GM21825 (cell line): ENCODE measurements at regions not wholly inside any gene's neighbourhood (a gene's known extent, or its start where the extent isn't known, plus 50 kb on each side); places are given as distances from the start of the nearest gene placed in this dataset.

Source experiments
- ATAC-seq: cut with Tn5 transposase; IDR thresholded peaks from one replicate; pipeline ENCODE4 v1.9.1; 2021; ENCODE audit warnings: mild to moderate bottlenecking, moderate library complexity; ENCODE audit not compliant: unreplicated experiment

- no peak for ATAC-seq
Observed at GRCh38 chr6:139828751-139829519, 454.5 kb upstream of the CITED2 start.

- ATAC-seq, result no peak
Observed at GRCh38 chr6:139825935-139826374, 451.5 kb upstream of the CITED2 start.

- no peak for ATAC-seq
Observed at GRCh38 chr6:139824864-139825263, 450.4 kb upstream of the CITED2 start.

- ATAC-seq, result no peak
Observed at GRCh38 chr6:139823808-139824126, 449.3 kb upstream of the CITED2 start.

GRCh38 chr6:139823099-139823807 is 448.8 kb upstream of the CITED2 start:
- ATAC-seq, result no peak

GRCh38 chr6:139821676-139822223 is 447.3 kb upstream of the CITED2 start:
- no peak for ATAC-seq

GRCh38 chr6:139820210-139820609 is 445.8 kb upstream of the CITED2 start:
- ATAC-seq, result no peak

GRCh38 chr6:139819776-139820175 is 445.3 kb upstream of the CITED2 start:
- no peak for ATAC-seq

- no peak for ATAC-seq
Observed at GRCh38 chr6:139812939-139813338, 438.5 kb upstream of the CITED2 start.

- no peak for ATAC-seq
Observed at GRCh38 chr6:139801571-139802321, 427.3 kb upstream of the CITED2 start.

GRCh38 chr6:139800837-139801236 is 426.4 kb upstream of the CITED2 start:
- peak; percentile 72 for ATAC-seq

GRCh38 chr6:139790527-139790926 is 416.1 kb upstream of the CITED2 start:
- ATAC-seq, result no peak

GRCh38 chr6:139784222-139784769 is 409.8 kb upstream of the CITED2 start:
- no peak for ATAC-seq

GRCh38 chr6:139779988-139780774 is 405.7 kb upstream of the CITED2 start:
- ATAC-seq, result no peak

GRCh38 chr6:139778688-139779087 is 404.2 kb upstream of the CITED2 start:
- no peak for ATAC-seq

- ATAC-seq, result no peak
Observed at GRCh38 chr6:139778106-139778505, 403.7 kb upstream of the CITED2 start.

- no peak for ATAC-seq
Observed at GRCh38 chr6:139777202-139777970, 402.9 kb upstream of the CITED2 start.

- ATAC-seq, result no peak
Observed at GRCh38 chr6:139776041-139776440, 401.6 kb upstream of the CITED2 start.

- no peak for ATAC-seq
Observed at GRCh38 chr6:139768196-139768595, 393.7 kb upstream of the CITED2 start.

- no peak for ATAC-seq
Observed at GRCh38 chr6:139766796-139767195, 392.3 kb upstream of the CITED2 start.
